Omental fat pad (tissue), 3 donors: ENCODE measurements at regions not wholly inside any gene's neighbourhood (a gene's known extent, or its start where the extent isn't known, plus 50 kb on each side); places are given as distances from the start of the nearest gene placed in this dataset.
"Not testable (repeated sequence)": the region's sequence is repeated elsewhere in the genome, so short reads cannot be mapped to it uniquely, and the experiment has no call there.

Experiments
- ATAC-seq: fragments of 150-250 bp; one replicate; pipeline ENCODE4 v1.9.1; 2016; ENCODE audit warnings: mild to moderate bottlenecking, moderate library complexity; ENCODE audit not compliant: low FRiP score
- DNase-seq: peaks from one replicate; pipeline ENCODE4 v3.0.0-alpha.2; 2019; ENCODE audit warnings: low spot score
- CTCF ChIP-seq, 3 donors: fragments of 450-650 bp; IDR thresholded peaks; one replicate each; pipeline ENCODE4 v1.5.1; 2016 to 2017; ENCODE audit warnings: antibody characterized with exemption in 3 of 3, mild to moderate bottlenecking in 3 of 3, moderate library complexity in 2 of 3

GRCh38 chr11:37322333-37323194 lies 724.5 kb upstream of the RAG2 start:
- TF ChIP-seq CTCF (IDR thresholded peaks at IDR 0.05) = no peak
- no peak for ATAC-seq
- DNase-seq = no peak

GRCh38 chr11:37320921-37321320 lies 722.9 kb upstream of the RAG2 start:
- TF ChIP-seq CTCF (IDR thresholded peaks at IDR 0.05) = no peak
- DNase-seq (no peak), ATAC-seq (no peak)

GRCh38 chr11:37317803-37318202 lies 719.8 kb upstream of the RAG2 start:
- no peak for TF ChIP-seq CTCF (IDR thresholded peaks at IDR 0.05)
- DNase-seq (no peak), ATAC-seq (no peak)

- DNase-seq (no peak), ATAC-seq (no peak)
- TF ChIP-seq CTCF (IDR thresholded peaks at IDR 0.05) = no peak
Observed at GRCh38 chr11:37313266-37313665, 715.2 kb upstream of the RAG2 start.

GRCh38 chr11:37306563-37306962 lies 708.5 kb upstream of the RAG2 start:
- no peak for TF ChIP-seq CTCF (IDR thresholded peaks at IDR 0.05)
- DNase-seq = no peak
- ATAC-seq = no peak

- ATAC-seq = not testable (repeated sequence)
Observed at GRCh38 chr11:37301405-37301804, 703.4 kb upstream of the RAG2 start.

GRCh38 chr11:37298173-37298572 lies 700.1 kb upstream of the RAG2 start:
- DNase-seq (no peak), ATAC-seq (no peak)
- TF ChIP-seq CTCF (IDR thresholded peaks at IDR 0.05) = no peak

More at GRCh38 chr11:37301405-37301804, 703.4 kb upstream of the RAG2 start:
- DNase-seq = not testable (repeated sequence)
